ENCODE measurements at regions not wholly inside any gene's neighbourhood (a gene's known extent, or its start where the extent isn't known, plus 50 kb on each side); places are given as distances from the start of the nearest gene placed in this dataset.

- WGBS, 2 donors = 68 to 71% methylated on average over 3 of the region's 3 CpGs
- no peaks in the 10 kb centered on the region for H3K36me3 ChIP-seq
- intact Hi-C loops (cut with DNase I) = no loop called here
- peaks cover 0 to 11% (median 5%) of the 10 kb centered on the region in 4 donors for H3K4me1 ChIP-seq
- no peak overlapping the region for H3K4me3 ChIP-seq
- no peaks in the 10 kb centered on the region for H3K27me3 ChIP-seq
- DNase-seq = no peak
- TF ChIP-seq EP300 (IDR thresholded peaks at IDR 0.05) (no peak), POLR2AphosphoS5 (IDR thresholded peaks at IDR 0.05) (no peak), POLR2A (IDR thresholded peaks at IDR 0.05) (no peak), CTCF (IDR thresholded peaks at IDR 0.05) (no peak)
- no peaks in the 10 kb centered on the region for H3K9me3 ChIP-seq
- no peak overlapping the region for H3K27ac ChIP-seq
Observed at GRCh38 chr6:133590814-133591213, 298.1 kb upstream of the TCF21 start.

GRCh38 chr6:133591275-133591674, 297.6 kb upstream of the TCF21 start:
- Histone ChIP-seq H3K27me3 (no peaks in the 10 kb centered on the region), H3K27ac (no peak overlapping the region), H3K9me3 (no peaks in the 10 kb centered on the region), H3K4me1 (peaks cover 0 to 11% (median 5%) of the 10 kb centered on the region in 4 donors), H3K36me3 (no peaks in the 10 kb centered on the region), H3K4me3 (no peak overlapping the region)
- intact Hi-C loops (cut with DNase I) = no loop called here
- DNase-seq = no peak
- no peak for TF ChIP-seq POLR2AphosphoS5 (IDR thresholded peaks at IDR 0.05)
- no peak for TF ChIP-seq CTCF (IDR thresholded peaks at IDR 0.05)
- TF ChIP-seq POLR2A (IDR thresholded peaks at IDR 0.05) = no peak
- TF ChIP-seq EP300 (IDR thresholded peaks at IDR 0.05) = no peak
- 67 to 71% methylated on average over 1 of the region's 1 CpG for WGBS, 2 donors

GRCh38 chr6:133594652-133595110, 294.2 kb upstream of the TCF21 start:
- TF ChIP-seq POLR2AphosphoS5 (IDR thresholded peaks at IDR 0.05) (peak in 1 of 4 donors; percentile 24), POLR2A (IDR thresholded peaks at IDR 0.05) (no peak), CTCF (IDR thresholded peaks at IDR 0.05) (no peak)
- H3K9me3 ChIP-seq = no peaks in the 10 kb centered on the region
- intact Hi-C loops (cut with DNase I) = no loop called here
- DNase-seq = no peak
- H3K27me3 ChIP-seq = no peaks in the 10 kb centered on the region
- H3K4me3 ChIP-seq = no peak overlapping the region
- no peaks in the 10 kb centered on the region for H3K36me3 ChIP-seq
- peak overlapping the region in 2 of 4 donors; percentile 29 to 34 for H3K27ac ChIP-seq
- peaks cover 0 to 11% (median 5%) of the 10 kb centered on the region in 4 donors for H3K4me1 ChIP-seq
- WGBS, 2 donors = 62 to 65% methylated on average over 8 of the region's 8 CpGs

GRCh38 chr6:133595111-133595761, 293.7 kb upstream of the TCF21 start:
- H3K9me3 ChIP-seq = no peaks in the 10 kb centered on the region
- no peaks in the 10 kb centered on the region for H3K36me3 ChIP-seq
- peaks cover 0 to 11% (median 5%) of the 10 kb centered on the region in 4 donors for H3K4me1 ChIP-seq
- 64 to 66% methylated on average over 7 of the region's 7 CpGs for WGBS, 2 donors
- intact Hi-C loops (cut with DNase I) = no loop called here
- peak overlapping the region in 2 of 4 donors; percentile 29 to 34 for H3K27ac ChIP-seq
- H3K27me3 ChIP-seq = no peaks in the 10 kb centered on the region
- no peak overlapping the region for H3K4me3 ChIP-seq
- DNase-seq = peak; percentile 68
- TF ChIP-seq POLR2AphosphoS5 (IDR thresholded peaks at IDR 0.05) (peak in 3 of 4 donors; percentile 21 to 59 (median 55)), POLR2A (IDR thresholded peaks at IDR 0.05) (no peak)

GRCh38 chr6:133606852-133607251, 282.1 kb upstream of the TCF21 start:
- WGBS, 2 donors = 64 to 71% methylated on average over 3 of the region's 3 CpGs
- no peak for TF ChIP-seq EP300 (IDR thresholded peaks at IDR 0.05)
- TF ChIP-seq CTCF (IDR thresholded peaks at IDR 0.05) = no peak
- no peak for TF ChIP-seq POLR2A (IDR thresholded peaks at IDR 0.05)
- TF ChIP-seq POLR2AphosphoS5 (IDR thresholded peaks at IDR 0.05) = no peak
- intact Hi-C loops (cut with DNase I) = no loop called here
- no peak overlapping the region for H3K4me3 ChIP-seq
- no peaks in the 10 kb centered on the region for H3K4me1 ChIP-seq
- no peak for DNase-seq
- no peak overlapping the region for H3K27ac ChIP-seq
- no peaks in the 10 kb centered on the region for H3K9me3 ChIP-seq
- H3K27me3 ChIP-seq = no peaks in the 10 kb centered on the region
- no peaks in the 10 kb centered on the region for H3K36me3 ChIP-seq

Measured in sigmoid colon (tissue), 6 donors.